ENCODE measurements at regions not wholly inside any gene's neighbourhood (a gene's known extent, or its start where the extent isn't known, plus 50 kb on each side); places are given as distances from the start of the nearest gene placed in this dataset.

DNA sequence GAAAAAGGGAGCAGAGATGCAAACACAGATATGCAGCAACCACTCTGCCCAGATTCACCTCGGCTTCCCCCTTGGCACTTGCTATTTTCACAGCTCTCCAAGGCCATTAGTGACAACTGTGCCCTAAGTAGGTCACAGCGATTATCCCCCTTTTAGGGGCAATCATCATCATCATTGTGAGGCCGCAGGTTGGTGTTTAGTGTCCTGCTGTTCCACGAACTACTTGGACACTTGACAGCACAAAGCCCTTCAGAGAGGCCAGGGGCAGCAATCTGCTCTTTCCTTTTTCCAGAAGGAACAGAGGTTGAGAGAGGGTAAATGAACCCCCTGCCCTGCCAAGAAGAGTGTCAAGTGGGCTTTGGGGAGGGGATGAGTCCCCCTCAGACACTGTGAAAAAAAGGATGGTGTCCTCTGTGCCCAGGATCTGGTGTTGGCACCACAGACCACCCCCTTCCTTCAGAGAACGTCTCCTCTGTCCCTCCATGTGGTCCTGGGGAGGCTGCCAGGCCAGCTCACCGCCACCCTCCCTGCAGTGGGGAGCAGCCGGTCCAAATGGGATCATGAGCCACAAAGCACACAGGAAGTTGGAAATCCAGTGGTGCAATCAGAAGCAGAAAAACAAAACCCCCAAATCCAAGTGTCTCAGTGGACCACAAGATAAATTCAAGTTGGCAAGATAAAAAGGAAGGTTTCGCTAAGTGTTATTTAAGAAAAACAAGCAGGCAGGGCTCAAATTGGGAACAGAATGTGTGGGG lies 78.4 kb upstream of the MED9 start:
- no peak for DNase-seq

DNA sequence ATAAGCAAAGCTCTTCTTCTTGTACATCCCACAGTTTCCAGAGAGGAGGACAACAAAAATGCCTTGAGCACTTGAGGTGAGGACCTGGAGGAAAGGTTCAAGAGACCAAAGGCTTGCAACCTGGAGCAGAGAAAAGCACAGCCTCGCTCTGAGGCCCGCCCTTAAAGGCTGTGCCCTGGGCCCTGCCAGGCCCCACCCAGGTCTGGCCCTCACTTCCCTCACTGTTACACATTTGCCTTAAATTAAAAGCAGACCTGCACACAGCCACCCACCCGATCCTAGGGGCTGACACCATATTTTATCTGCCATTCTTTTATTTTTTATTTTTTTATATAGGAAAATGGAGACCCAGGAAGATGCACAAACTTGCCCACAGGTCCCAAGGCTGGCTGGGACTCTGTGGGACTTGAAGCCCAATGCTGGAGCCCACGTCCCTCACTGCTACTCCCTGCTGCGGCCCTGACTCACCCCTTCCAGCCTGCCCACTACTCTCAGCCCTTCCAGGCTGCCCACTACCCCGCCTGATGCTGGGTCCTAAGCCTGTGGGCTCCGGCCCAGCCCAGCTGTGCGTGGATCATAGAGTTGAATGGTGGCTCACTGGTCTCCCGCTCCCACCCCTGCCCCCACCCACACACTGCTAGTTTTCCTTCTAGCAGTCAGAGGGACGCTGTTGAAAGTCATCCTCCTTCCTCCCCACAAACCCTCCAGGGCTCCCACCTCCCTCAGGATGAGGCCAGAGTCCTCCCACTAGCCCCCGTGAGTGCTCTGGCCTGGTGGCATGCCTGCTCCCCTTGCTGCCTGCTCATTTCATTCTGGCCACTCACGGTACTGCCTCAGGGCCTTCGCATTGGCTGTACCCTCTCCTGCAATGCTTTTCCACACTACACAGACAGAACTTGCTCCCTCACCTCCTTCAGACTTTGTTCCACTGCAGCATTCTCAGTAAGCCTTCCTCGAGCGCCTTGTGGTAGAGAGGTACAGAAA lies 77.6 kb upstream of the MED9 start:
- DNase-seq: no peak

DNA sequence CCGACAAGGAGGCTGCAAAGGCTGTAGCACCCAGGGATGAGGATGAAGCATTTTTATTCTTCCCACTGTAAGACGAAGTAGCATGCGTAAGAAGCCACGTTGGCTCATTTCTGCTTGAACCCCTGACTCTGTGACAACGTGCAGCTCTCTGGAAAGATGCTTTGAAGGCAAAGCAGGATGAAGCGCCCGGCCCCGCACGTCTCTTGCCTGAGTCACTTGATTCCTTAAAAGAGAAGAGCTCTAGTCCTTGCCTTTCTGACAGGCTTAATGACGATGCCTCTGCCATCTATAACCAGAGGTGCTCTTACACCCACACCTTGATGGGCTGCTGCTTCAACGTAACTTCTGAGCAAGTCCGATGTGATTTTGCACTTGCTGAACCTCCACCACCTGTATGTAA lies 76.7 kb upstream of the MED9 start:
- DNase-seq: no peak

DNA sequence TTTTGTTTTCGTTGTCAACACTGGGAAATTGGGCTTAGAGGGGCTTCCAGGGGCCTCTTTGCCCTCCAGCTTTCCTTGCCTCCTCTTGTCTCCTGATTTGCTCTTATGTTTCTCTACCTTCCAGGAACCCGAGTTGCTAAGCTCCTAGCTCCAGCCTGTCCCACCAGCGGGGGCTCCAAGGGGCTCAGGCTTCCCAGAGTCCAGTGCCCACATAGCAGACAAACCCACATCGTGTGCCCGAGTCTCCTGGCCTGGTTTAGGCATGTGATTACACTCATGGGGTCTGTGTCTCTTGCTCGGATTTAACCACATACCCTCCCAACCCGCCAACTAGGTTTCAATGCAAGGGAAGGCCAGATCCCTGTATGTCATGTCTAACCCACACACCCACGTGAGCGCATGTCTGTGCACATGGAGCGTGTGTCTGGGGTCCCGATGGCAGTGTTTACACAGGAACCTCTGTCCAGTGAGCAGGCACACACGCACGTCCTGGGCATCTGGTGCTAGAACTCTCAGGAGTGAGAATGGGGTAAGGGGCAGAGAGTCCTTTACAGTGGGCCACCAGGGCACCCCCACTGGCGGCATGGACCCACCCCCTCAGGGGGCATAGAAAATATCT lies 76.1 kb upstream of the MED9 start:
- DNase-seq: no peak

DNA sequence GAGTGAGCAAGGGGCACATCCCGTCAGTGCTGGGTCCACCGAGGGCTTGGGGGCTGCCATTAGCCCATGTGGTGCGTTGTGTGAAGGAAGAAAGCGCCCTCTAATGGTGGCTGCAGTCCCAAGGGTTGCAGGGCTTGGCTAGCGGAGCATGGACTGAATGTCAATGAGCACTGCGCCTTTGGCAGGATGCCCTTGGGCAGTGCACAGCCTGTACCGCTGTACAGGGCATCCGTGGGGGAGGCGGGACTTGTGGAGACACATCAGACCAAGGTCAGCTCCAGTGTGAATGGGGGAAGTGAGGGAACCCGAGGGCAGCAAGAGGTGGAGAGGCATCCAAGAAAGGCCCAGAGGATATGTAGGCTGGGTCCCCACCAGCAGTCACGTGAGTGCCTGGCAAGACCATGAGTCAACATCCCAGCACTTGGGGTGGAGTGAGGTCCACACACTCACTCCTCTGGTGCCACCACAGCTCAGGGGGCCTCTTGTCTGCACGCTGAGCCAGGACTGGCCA lies 75.5 kb upstream of the MED9 start:
- DNase-seq: peak; percentile 80

DNA sequence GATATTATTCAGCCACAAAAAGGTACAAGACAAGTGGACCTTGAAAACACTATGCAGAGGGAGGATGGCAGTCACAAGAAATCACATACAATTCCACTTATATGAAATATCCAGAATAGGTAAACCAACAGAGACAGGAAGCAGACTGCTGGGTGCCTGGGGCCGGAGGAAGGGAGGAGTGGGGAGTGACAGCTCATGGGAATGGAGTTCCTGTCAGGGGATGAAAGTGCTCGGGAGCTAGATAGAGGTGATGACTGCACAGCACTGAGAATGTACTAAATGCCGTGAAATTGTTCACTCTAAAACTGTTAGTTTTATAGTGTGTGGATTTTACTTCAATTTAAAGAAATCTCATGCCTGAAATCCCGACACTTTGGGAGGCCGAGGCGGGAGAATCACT lies 74.2 kb upstream of the MED9 start:
- no peak for DNase-seq

DNA sequence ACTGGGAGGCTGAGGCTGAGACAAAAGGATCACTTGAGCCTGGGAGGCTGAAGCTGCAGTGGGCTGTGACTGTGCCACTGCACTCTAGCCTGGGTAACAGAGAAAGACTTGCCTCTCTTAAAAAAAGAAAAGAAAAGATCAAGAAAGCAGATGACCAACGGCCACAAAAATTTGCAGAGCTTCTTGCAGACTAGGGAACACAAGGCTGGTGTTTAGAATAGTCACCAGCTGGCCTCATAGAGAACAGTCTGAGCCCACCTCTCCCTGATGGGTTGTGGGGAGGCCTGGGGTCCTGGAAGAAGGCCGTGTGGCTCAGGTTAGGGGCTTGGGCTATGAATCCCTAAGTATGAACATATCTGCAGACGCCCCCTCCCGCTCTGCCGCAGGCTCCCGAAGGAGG lies 73.7 kb upstream of the MED9 start:
- DNase-seq: no peak

DNA sequence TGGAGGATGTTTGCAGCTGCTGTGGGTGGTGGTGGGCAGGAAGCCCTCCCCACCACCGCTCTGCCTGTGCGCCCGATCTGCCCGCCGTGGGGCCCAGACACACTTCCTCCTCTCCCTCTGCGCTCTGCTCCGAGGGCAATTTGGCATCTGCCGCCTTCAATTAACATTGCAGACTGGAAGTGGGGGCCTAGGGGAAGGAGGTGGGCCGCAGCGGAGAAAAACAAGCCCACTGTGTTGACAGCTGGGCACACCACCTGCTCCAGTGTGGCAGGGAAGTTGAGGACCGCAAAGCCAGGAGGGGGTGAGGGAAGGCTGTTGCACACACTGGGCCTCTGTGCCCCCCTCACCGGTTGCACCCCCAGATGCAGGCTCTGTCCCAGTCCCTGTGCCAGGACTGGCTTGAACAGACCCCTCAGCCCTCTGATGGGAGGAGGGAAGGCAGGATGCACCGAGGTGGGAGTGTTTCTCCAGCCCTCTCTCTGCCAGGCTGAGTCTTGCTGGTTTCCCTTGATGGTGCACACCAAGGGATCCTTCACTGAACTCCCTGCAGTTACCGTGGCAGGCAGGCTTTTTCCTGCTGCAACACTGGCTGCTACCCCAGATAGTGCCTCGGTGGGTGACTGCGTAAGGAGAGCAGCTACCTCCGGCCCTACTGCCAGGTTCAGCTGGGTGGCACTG lies 72.8 kb upstream of the MED9 start:
- DNase-seq: peak; percentile 95

DNA sequence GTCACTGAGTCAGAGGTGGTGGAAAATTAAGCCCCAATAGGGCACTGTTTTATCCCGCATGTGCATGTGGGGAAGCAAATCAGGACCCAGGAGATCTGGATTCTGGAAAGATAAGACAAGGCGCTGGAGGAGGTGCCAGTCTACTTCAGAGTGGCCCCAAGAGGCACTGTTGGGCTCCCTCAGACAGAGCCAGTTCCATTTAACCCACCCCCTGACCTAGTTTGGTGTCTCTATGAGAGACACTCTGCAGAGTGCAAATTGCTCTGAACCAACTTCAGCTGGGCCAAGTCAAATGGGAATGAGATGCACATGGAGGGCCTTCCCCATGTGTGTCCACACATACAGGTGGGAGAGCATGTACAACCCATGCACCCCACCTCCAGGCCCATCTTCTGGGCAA lies 71.1 kb upstream of the MED9 start:
- no peak for DNase-seq

DNA sequence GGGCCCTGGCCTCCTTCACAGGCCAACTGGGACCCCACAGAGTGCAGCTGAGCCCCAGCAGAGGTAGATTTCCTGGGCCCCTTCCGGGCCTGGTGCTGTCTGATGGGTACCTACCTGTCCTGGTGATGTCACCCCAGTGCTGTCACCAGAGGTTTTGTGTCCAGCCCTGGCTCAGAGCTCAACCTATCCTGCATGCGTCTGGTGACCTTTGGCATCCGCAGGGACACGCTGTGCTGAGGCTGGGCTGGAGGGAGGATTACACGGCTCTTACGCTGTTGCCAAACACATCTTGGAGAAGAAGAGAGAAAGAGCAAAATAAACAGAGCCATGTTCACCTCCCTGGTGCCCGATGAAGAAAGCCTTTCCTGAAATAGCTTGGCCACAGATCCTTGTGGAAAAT lies 70.6 kb upstream of the MED9 start:
- no peak for DNase-seq

DNA sequence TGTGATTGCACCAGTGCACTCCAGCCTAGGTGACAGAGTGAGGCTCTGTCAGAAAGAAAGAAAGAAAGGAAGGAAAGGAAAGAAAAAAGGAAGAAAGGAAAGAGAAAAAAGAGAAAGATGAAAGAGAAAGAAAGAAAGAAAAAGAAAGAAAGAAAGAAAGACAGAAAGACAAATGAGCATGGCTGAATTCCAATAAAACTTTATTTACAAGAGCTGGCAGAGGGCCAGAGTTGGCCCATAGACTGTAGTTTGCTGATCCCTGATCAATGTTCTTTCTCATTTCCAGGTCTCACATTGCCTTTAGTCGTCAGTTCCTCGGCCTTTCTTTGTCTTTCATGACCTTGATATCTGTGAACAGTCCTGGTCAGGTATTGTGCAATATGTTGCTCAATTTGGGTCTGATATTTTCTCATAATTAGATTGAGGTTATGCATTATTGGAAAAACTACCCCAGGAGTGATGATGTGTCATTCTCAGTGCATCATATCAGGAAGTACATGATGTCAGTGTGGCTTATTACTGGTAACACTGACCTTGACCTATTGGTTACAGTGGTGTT lies 68.5 kb upstream of the MED9 start:
- DNase-seq: no peak

DNA sequence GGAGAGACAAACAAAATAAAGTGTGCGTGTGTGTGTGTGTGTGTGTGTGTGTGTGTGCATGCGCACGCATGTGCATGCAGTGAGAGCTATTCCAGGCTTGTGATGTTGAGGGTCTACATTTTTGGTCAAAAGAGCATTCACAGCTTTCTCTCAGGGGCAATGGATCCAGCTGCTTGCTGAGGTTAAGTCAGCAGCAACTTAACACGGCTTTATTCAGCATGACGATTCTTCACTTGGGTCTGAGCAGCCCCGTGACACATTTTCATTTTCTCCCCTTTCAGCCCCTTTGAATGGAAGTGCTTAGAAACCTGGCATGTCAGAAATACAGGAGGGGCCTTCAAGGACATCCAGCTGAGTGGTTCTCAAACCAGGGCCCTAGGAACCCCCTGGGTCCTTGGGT lies 66.4 kb upstream of the MED9 start:
- DNase-seq: no peak

DNA sequence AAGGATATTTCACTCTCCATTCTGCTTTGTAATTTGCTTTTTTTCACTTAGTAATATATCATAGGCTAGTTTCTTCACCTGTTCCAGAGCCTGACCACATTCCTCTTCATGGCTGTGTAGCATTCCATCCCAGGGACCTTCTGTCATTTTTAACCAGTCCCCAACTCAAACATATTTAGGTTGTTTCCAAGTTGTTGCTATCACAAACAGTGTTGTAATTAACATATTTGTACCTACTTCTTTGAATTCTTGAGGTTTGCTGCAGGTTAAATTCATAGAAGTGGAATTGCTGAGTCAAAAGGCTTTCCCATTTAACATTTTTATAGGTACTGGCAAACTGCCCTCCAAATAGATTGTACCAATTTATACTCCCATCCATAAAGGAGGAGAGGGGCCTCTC lies 65.1 kb upstream of the MED9 start:
- DNase-seq: no peak

DNA sequence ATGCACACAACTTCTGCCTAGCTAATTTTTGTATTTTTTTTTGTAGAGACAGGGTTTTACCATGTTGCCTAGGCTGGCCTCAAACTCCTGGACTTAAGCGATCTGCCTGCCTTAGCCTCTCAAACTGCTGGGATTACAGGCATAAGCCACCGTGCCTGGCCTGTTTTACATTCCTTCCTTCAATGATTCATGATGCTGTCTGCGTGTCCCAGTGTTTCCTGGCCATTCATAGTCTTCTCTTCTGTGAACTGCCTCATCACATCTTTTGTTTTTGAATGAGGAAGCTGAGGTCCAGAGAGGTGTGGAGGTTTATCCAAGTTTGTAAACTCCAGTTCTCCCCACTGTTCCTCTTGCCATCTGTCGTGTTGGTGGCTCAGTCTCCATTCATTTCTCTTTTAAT lies 64.5 kb upstream of the MED9 start:
- no peak for DNase-seq

DNA sequence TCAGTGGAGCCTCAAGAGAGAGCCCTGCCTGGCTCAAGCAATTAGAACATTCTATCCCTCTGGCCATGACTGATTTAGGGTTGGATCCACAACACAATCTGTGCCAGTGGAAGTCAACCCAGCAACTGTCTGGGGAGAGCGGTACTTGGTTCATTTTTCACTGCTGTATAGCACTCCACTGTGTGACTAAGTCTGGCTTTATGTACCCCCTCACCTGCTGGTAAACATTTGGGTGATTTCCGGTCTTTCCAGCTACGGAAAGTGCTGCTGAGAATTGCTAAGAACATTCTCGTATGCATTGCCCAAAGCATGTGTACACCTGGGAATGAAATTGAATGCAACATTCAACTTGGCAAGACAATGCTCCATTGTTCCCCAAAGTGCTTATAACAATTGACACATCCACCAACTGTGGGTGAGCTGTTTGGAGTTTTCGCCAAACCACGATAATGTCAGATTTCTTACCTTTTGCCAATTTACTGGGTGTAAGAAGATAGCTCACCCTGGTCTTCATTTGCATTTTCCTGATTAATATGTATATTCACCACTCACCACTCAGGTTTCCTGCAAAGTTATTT lies 63.5 kb upstream of the MED9 start:
- DNase-seq: no peak

DNA sequence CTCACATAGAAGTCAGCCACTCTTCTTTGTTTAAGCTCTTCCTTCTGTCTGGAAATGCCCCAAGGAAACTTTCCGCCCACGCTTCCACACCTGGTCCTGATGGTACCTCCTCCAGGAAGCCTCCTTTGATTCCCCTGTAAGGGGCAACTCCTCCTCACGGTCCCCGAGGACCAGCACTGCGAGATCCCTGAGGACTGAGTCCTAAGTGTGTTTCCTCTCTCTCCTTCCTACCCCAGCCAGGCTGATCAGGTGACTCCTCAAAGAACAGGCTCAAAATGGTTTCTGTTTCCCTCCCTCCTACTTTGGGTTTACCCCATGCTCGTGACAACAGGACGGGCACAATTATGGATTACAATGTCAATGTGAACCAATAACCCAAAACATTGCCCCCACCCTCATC lies 63.0 kb upstream of the MED9 start:
- DNase-seq: no peak

DNA sequence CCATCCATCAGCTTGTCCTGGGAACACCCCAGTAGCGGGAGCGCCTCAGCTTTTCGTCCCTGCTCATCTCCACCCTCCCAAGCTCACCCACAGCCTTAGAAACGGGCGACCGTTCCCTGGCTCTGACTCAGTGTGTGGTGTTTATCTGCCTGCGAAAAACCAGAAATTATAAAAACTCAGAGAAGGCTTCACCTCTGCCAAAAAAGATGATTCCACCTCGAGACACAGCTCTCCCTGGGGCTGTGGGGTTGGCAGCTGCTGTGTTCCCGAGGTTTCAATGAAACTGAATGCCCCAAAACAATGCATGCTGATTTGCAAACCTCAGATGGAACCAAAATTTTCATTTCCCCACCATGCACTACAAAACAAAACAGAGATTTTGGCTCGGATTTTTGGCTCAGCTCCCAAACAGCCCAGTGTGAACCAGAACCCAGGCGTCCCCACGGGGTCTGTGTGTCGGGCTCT lies 62.4 kb upstream of the MED9 start:
- no peak for DNase-seq

DNA sequence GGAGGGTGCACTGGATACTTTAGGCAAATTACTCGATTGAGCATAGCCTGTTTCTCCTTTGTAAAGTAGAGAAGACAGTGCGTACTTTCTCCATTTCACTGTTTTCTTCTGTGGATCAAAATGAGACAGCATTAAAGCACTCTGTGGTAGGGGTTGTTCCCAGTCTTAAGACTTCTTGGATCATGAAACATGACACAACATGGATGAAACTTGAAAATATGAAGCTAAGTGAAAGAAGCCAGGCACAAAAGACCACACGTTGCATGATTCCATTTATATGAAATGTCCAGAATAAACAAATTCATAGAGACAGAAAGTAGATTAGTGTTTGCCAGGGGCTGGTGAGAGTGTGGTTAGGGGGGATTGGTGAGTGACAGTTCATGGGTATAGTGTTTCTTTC lies 61.8 kb upstream of the MED9 start:
- no peak for DNase-seq

DNA sequence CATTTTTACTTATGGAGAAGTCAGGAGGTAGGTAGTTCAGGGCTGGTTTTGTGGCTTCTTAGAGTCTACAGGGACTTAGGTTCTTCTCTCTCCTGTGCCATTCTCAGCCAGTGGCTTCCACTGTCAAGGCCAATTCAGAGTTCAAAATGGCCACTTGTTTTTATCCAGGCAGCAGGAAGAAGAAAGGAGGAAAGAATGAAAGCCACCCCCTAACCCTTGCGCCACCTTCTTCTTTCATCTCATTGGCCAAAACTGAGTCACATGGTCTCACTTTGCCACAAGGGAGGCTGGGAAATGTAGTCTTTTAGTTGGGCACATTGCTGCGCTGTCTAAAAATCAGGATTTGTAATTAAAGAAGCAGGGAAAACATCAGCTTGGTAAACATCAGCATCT lies 60.8 kb upstream of the MED9 start:
- DNase-seq: peak; percentile 100

DNA sequence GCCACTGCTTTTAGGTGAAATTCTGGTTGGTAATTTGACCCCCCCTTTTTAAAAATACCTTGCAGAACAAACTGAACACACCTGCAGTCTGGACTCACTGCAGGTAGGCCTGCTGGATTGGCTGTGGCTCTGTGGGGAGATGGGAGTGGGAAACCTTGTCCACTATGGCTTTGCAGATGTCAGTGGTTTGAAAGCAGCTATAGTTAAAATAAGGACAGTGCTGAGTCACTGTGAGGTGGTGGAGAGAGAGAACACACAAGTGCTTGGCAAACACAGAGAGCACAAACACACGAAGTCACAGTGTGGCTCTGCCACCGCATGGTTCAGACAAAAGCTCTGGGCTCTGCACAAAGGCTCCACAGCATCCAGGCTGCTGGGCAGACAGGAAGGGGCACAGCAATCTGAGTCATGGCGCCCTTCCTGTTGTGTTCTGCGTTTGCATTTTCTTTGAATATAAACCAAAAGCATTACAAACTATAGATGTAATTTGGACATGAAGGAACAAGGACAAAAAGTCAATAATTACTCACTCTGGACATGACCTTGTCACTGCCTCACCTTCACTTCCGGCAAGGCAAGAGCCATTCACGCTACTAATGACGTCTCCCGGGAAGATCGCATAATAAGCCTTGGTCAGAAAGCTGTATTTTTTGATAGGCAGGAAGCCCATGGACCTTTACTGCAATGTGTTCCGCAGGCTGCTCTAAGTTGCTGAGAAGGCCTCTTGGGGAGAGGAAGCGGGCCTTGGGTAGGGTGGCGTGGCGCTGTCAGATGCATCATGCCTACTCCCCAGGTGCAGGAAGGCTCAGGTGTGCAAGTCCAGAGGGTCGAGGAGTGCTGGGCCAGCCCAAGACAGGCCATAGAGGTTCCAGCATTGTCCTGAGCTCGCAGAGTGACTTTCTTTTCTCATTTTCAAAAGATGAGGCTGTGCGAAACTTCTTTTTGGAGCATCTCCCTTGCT lies 60.1 kb upstream of the MED9 start:
- DNase-seq: peak; percentile 100

DNA sequence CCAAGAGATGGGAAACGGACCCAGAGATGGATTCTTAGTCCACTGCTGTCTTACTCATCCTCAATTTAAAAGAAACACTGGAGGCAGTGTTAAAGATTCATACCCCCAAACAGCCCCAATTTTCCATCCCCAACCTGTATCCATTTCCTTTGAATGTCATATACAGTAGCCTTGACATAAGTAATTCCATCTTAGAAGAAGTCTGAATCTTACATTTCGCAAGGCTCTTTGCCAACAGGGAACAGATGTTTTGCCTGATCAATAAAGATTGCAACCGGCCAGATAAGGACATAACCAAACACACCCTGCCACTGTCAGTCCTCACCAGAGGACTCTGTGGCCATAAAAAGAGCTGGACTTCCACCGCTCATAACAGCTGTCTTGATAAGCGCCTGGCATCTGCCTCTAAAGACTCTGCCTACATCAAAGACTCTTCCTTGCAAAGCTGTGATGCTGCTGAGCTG lies 59.0 kb upstream of the MED9 start:
- DNase-seq: no peak
